K562 (cell line): ENCODE measurements at regions not wholly inside any gene's neighbourhood (a gene's known extent, or its start where the extent isn't known, plus 50 kb on each side); places are given as distances from the start of the nearest gene placed in this dataset.

Experiments used
- BRD4 ChIP-seq: fragments of 200-600 bp; sonication (generic); IDR thresholded peaks from 2 replicates; pipeline ENCODE4 v1.6.1; 2017; ENCODE audit warnings: inconsistent platforms
- CBX3 ChIP-seq, 2 experiments: IDR thresholded peaks; 1 replicate in 1 of 2; 2 replicates in 1 of 2; pipeline ENCODE4 v1.6.1; 2012; ENCODE audit warnings: inconsistent platforms in 2 of 2, low read length in 2 of 2, borderline replicate concordance in 1 of 2, control low read depth in 1 of 2
- CEBPZ ChIP-seq: fragments of 150-350 bp; IDR thresholded peaks from 2 replicates; pipeline ENCODE4 v1.6.1; 2014; ENCODE audit warnings: low read depth, mild to moderate bottlenecking, low read length, borderline replicate concordance
- CTCF ChIP-seq, 3 experiments: IDR thresholded peaks in 2 of 3; conservative IDR thresholded peaks in 1 of 3; 2 replicates each; pipeline ENCODE4 v1.5.1; 2011 to 2012; ENCODE audit warnings: low read length in 3 of 3, mild to moderate bottlenecking in 3 of 3, control low read depth in 2 of 3, improper control_type of control experiment in 1 of 3, inconsistent platforms in 1 of 3, low read depth in 1 of 3, mixed read lengths in 1 of 3, moderate library complexity in 1 of 3; ENCODE audit not compliant: insufficient read depth in 2 of 3
- EZH2 ChIP-seq: IDR thresholded peaks from 2 replicates; pipeline ENCODE4 v1.6.1; 2012; ENCODE audit warnings: low read depth, mild to moderate bottlenecking, inconsistent platforms, low read length, borderline replicate concordance
- FOXA3 ChIP-seq, 2 experiments: fragments of 450-650 bp in 1 of 2; sonication (generic) in 1 of 2; formaldehyde crosslinking; IDR thresholded peaks in 1 of 2; conservative IDR thresholded peaks in 1 of 2; 2 replicates each; pipeline versions ENCODE4 v1.4.0 to v1.8.0; 2020 to 2022; ENCODE audit warnings: mild to moderate bottlenecking in 2 of 2, missing genetic modification reagents in 1 of 2
- HDAC6 ChIP-seq: IDR thresholded peaks from 2 replicates; pipeline ENCODE4 v1.6.1; 2012; ENCODE audit warnings: low read depth, mild to moderate bottlenecking, control low read depth, inconsistent platforms, low read length, moderate library complexity
- POLR2A ChIP-seq: fragments of 450-650 bp; conservative IDR thresholded peaks from 2 replicates; pipeline ENCODE4 v1.6.1; 2016
- RUNX1 ChIP-seq: sonication (generic); IDR thresholded peaks from 2 replicates; pipeline ENCODE4 v1.6.1; 2016; ENCODE audit warnings: antibody characterized with exemption, low read depth

- no peak for TF ChIP-seq CBX3 (IDR thresholded peaks at IDR 0.05; ENCODE audit: borderline replicate concordance in 1 of 2, low read length in 2 of 2)
- TF ChIP-seq POLR2A, result no peak
- no peak for TF ChIP-seq CTCF (IDR thresholded peaks at IDR 0.05 in 2 of 3, conservative IDR thresholded peaks at IDR 0.05 in 1 of 3; ENCODE audit: insufficient read depth in 2 of 3, low read depth in 1 of 3, low read length in 3 of 3)
- no peak for TF ChIP-seq EZH2
- no peak for TF ChIP-seq FOXA3 (CRISPR knock-in tag; conservative IDR thresholded peaks at IDR 0.05 in 1 of 2, IDR thresholded peaks at IDR 0.05 in 1 of 2)
- no peak for TF ChIP-seq CEBPZ
- no peak for TF ChIP-seq BRD4
- TF ChIP-seq RUNX1, result no peak
- TF ChIP-seq HDAC6, result no peak
Measured at GRCh38 chr5:174785120-174785680, 60.8 kb downstream of the MSX2 start.
